ENCODE measurements at regions not wholly inside any gene's neighbourhood (a gene's known extent, or its start where the extent isn't known, plus 50 kb on each side); places are given as distances from the start of the nearest gene placed in this dataset.

GRCh38 chr6:156437121-156437879 is 339.9 kb upstream of the ARID1B start:
- DNase-seq, result no peak

GRCh38 chr6:156434795-156435190 is 342.4 kb upstream of the ARID1B start:
- no peak for DNase-seq

- no peak for DNase-seq
These were observed 343.0 kb upstream of the ARID1B start for GRCh38 chr6:156434049-156434794.

- no peak for DNase-seq
These were observed 344.6 kb upstream of the ARID1B start for GRCh38 chr6:156432543-156432942.

- no peak for DNase-seq
These were observed 346.8 kb upstream of the ARID1B start for GRCh38 chr6:156430386-156430785.

GRCh38 chr6:156427345-156427744 is 349.8 kb upstream of the ARID1B start:
- peak; percentile 95 for DNase-seq

GRCh38 chr6:156425359-156426020 is 351.7 kb upstream of the ARID1B start:
- DNase-seq, result peak; percentile 90

GRCh38 chr6:156423829-156424228 is 353.3 kb upstream of the ARID1B start:
- no peak for DNase-seq

GRCh38 chr6:156423075-156423474 is 354.1 kb upstream of the ARID1B start:
- no peak for DNase-seq

GRCh38 chr6:156421933-156422332 is 355.2 kb upstream of the ARID1B start:
- DNase-seq, result peak; percentile 22

- DNase-seq, result peak; percentile 42
These were observed 355.9 kb upstream of the ARID1B start for GRCh38 chr6:156421301-156421700.

GRCh38 chr6:156420172-156420993 is 356.8 kb upstream of the ARID1B start:
- peak; percentile 42 for DNase-seq

GRCh38 chr6:156419594-156419993 is 357.6 kb upstream of the ARID1B start:
- no peak for DNase-seq

GRCh38 chr6:156418253-156418652 is 358.9 kb upstream of the ARID1B start:
- no peak for DNase-seq

GRCh38 chr6:156416391-156416790 is 360.8 kb upstream of the ARID1B start:
- no peak for DNase-seq

- DNase-seq, result peak; percentile 32
These were observed 364.0 kb upstream of the ARID1B start for GRCh38 chr6:156413154-156413553.

- no peak for DNase-seq
These were observed 366.5 kb upstream of the ARID1B start for GRCh38 chr6:156410649-156411048.

- DNase-seq, result no peak
These were observed 368.5 kb upstream of the ARID1B start for GRCh38 chr6:156408655-156409054.

GRCh38 chr6:156407334-156407733 is 369.8 kb upstream of the ARID1B start:
- no peak for DNase-seq

- DNase-seq, result no peak
These were observed 370.5 kb upstream of the ARID1B start for GRCh38 chr6:156406688-156407087.

- no peak for DNase-seq
These were observed 371.1 kb upstream of the ARID1B start for GRCh38 chr6:156406099-156406498.

GRCh38 chr6:156402628-156403027 is 374.6 kb upstream of the ARID1B start:
- no peak for DNase-seq

GRCh38 chr6:156402227-156402626 is 375.0 kb upstream of the ARID1B start:
- no peak for DNase-seq
